GM19023 (cell line): ENCODE measurements at regions not wholly inside any gene's neighbourhood (a gene's known extent, or its start where the extent isn't known, plus 50 kb on each side); places are given as distances from the start of the nearest gene placed in this dataset.

Experiments used
- ATAC-seq: cut with Tn5 transposase; IDR thresholded peaks from one replicate; pipeline ENCODE4 v1.9.1; 2021; ENCODE audit warnings: mild to moderate bottlenecking, moderate library complexity; ENCODE audit not compliant: unreplicated experiment

GRCh38 chr15:98139337-98139736 lies 178.8 kb downstream of the ARRDC4 start:
- no peak for ATAC-seq

GRCh38 chr15:98142572-98142971 lies 182.1 kb downstream of the ARRDC4 start:
- no peak for ATAC-seq

- ATAC-seq = no peak
These were observed 182.6 kb downstream of the ARRDC4 start for GRCh38 chr15:98143116-98143515.

- no peak for ATAC-seq
These were observed 183.9 kb downstream of the ARRDC4 start for GRCh38 chr15:98144388-98144787.

- ATAC-seq = no peak
These were observed 185.7 kb downstream of the ARRDC4 start for GRCh38 chr15:98146031-98146820.

GRCh38 chr15:98147415-98147814 lies 186.9 kb downstream of the ARRDC4 start:
- no peak for ATAC-seq

GRCh38 chr15:98150084-98150483 lies 189.6 kb downstream of the ARRDC4 start:
- ATAC-seq = no peak

- no peak for ATAC-seq
These were observed 190.0 kb downstream of the ARRDC4 start for GRCh38 chr15:98150536-98150935.

- no peak for ATAC-seq
These were observed 190.6 kb downstream of the ARRDC4 start for GRCh38 chr15:98151096-98151495.

- ATAC-seq = no peak
These were observed 191.7 kb downstream of the ARRDC4 start for GRCh38 chr15:98152156-98152555.

- ATAC-seq = no peak
These were observed 194.4 kb downstream of the ARRDC4 start for GRCh38 chr15:98154863-98155262.

GRCh38 chr15:98155356-98155755 lies 194.9 kb downstream of the ARRDC4 start:
- ATAC-seq = no peak

- peak; percentile 79 for ATAC-seq
These were observed 199.7 kb downstream of the ARRDC4 start for GRCh38 chr15:98160236-98160635.

GRCh38 chr15:98163319-98164045 lies 203.0 kb downstream of the ARRDC4 start:
- no peak for ATAC-seq

GRCh38 chr15:98164571-98164970 lies 204.1 kb downstream of the ARRDC4 start:
- no peak for ATAC-seq

- ATAC-seq = no peak
These were observed 204.5 kb downstream of the ARRDC4 start for GRCh38 chr15:98164986-98165385.

- no peak for ATAC-seq
These were observed 207.3 kb downstream of the ARRDC4 start for GRCh38 chr15:98167722-98168268.

GRCh38 chr15:98169551-98169950 lies 209.0 kb downstream of the ARRDC4 start:
- no peak for ATAC-seq

- ATAC-seq = no peak
These were observed 213.8 kb downstream of the ARRDC4 start for GRCh38 chr15:98174286-98174685.

GRCh38 chr15:98174841-98175240 lies 214.3 kb downstream of the ARRDC4 start:
- ATAC-seq = no peak

- ATAC-seq = no peak
These were observed 217.6 kb downstream of the ARRDC4 start for GRCh38 chr15:98177966-98178592.

- ATAC-seq = no peak
These were observed 218.4 kb downstream of the ARRDC4 start for GRCh38 chr15:98178861-98179260.
